ENCODE measurements at regions not wholly inside any gene's neighbourhood (a gene's known extent, or its start where the extent isn't known, plus 50 kb on each side); places are given as distances from the start of the nearest gene placed in this dataset.

DNA sequence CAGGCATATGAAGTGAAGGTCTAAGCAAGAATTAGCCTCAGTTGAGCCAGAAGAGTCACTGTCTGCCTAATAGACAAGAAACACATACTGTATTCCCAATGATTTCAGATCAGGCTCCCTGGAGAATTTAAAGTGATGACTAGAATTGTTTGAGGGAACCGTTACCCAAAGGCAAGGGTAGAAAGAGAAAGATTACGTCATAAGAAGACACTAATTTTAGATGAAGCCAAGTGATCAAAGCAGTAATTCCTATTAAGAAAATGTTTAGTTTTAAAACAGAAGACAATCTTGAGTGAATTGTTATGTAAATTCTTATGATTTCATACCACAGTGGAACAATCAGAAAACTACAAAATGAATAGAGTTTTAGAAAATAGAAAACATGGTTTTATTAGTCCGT, 194.5 kb upstream of the ARSJ start:
- TF ChIP-seq EZH2 (IDR thresholded peaks at IDR 0.05; ENCODE audit: borderline replicate concordance): no peak
- no peak for TF ChIP-seq EZH2phosphoT487 (IDR thresholded peaks at IDR 0.05; ENCODE audit: low read depth, severe bottlenecking, unreplicated experiment)

All from hepatocyte (in vitro differentiated cells).